HG03045 (cell line): ENCODE measurements at regions not wholly inside any gene's neighbourhood (a gene's known extent, or its start where the extent isn't known, plus 50 kb on each side); places are given as distances from the start of the nearest gene placed in this dataset.

Experiments used
- ATAC-seq: cut with Tn5 transposase; IDR thresholded peaks from one replicate; pipeline ENCODE4 v1.9.1; 2021; ENCODE audit warnings: mild to moderate bottlenecking, moderate library complexity; ENCODE audit not compliant: unreplicated experiment

DNA sequence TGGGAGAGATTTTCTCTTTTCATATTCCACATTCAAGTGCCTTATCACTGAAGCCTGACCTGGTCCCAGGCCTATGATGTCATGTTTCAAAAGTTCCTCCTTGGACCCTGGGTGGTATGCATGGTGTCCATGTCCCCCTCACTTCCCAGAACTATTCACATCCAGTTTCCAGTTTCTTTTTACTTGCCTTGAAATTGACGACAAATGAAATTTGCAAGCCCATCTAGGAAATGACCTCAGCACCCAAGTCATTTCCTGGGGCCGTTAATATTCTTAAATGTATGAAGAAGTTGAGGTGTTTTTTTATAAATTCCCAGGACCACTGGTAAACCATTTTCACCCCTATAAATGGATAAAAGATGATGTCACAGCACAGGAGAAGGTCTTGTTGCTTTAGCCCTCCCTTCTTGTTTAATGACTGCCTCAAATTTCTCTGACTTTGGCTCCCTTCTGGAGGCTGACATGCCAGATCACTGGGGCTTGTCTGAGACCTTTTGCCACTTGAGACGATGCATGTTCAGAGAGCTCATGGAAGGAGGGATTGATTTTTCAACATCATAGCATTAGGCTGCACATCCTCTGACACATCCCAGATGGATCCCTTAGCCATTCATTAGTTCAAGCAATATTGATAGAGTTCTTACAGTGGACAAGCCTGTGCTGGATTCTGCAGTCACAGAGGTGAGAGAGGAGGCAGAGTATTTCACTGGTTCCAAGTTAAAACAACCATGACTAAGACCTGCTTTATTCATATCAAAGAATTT is 221.3 kb downstream of the PLPP3 start:
- ATAC-seq, result no peak

- no peak for ATAC-seq
Measured at GRCh38 chr1:56356376-56356990, 222.9 kb downstream of the PLPP3 start.

GRCh38 chr1:56355918-56356317 is 223.4 kb downstream of the PLPP3 start:
- ATAC-seq, result no peak

DNA sequence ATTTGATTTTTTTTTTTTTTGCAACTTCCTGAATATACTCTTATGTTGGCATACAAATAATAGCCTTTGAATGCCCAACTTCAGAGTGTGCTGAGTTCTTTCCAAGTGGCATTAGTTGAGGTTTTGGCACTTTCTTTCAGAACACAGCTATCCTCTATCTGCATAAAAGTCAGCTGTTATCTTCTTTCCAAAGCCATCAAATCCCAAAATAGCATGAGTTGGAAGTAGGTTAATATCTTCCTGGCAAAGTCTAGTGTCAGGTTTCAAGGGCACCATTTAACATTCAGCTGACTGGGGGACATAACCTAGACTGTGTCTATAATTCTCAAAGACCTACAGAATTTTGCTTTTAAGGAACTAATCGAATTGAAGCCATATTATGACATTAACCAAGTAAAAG is 223.9 kb downstream of the PLPP3 start:
- ATAC-seq, result no peak

DNA sequence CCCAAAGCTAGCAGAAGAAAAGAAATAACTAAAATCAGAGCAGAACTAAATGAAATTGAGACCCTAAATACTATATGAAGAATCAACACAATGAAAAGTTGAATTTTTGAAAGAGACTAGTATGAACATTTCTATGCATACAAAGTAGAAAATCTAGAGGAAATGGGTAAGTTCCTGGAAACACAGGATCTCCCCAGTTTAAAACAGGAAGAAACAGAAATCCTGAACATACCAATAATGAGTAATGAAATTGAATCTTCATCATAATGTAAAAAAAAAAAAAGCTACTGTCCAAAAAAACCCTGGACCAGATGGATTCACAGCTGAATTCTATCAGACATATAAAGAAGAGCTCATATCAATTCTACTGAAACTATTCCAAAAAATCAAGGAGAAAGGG is 233.5 kb downstream of the PLPP3 start:
- ATAC-seq, result no peak

DNA sequence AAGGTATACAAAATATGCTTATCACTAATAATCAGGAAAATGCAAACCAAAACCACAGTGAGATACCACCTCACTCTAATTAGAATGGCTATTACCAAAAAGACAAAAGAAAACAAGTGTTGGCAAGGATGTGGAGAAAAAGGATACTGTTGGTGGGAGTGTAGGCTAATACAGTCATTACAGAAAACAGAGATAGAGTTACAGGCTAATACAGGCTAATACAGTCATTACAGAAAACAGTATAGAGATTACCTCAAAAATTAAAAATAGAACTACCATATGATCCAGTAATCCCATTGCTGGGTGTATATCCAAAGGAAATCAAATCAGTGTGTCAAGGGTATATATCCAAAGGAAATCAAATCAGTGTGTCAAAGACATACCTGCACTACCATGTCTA is 238.4 kb downstream of the PLPP3 start:
- ATAC-seq, result no peak

DNA sequence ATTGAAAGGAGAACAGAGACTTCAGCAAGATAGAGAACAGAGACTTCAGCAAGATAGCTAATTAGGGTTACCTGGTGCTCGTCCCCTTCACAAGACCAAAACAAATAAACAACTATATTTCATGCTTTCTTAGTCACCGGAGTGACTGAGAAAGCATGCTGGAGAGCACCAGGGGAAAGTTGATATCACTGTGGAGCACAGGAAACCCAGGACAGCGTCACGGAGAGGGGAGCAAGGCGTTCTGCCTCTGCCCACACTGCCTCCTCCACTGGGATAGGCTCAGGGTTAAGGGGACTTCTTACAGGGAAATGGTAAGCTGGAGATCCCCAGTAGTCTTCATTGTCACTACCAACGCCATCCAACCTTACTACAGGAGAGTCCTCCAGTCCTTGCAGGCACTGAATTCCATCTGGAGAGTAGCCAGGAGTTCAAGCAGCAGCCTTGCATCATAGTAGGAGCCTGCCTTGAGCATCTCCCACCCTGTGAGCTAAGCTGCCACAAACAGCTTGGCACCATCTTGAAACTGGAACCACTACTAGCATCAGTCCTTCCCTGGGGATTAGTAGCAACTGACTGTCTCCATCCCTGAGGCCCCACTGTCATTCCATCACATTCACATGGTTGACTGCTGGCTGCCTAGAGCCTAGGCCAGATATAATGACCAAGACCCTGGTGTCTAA is 239.4 kb downstream of the PLPP3 start:
- no peak for ATAC-seq

DNA sequence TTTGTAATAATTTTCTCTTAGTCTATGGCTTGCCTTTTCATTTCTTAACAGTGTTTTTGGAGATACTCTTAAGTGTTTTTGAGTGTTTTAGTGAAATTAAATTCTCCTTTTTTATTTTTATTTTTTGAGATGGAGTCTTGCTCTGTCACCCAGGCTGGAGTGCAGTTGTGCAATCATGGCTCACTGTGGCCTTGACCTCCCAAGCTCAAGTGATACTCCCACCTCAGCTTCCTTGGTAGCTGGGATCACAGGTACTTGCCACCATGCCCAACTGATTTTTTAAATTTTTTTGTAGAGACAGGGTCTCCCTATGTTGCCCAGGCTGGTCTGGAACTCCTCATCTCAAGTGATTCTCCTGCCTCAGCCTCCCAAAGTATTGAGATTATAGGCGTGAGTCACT is 240.3 kb downstream of the PLPP3 start:
- ATAC-seq, result no peak

DNA sequence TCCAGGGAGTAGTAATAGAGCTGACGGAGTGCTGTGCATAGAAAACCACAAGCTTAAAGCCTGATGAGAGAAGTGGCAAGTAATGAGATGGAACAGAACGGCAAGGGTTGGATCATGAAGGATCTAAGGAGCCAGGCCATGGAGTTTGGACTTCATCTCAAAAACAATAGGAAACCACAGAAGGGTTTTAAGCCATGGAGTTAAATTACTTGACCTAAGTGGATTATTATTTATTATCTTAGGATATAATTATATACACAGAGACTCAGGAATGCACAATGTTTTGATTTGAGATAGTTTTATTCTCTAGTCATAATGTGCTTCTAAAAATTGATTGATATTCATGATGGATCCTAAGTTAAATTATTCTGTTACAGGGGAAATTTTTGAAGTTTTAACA is 242.4 kb downstream of the PLPP3 start:
- ATAC-seq, result no peak

- no peak for ATAC-seq
Measured at GRCh38 chr1:56335394-56335793, 244.0 kb downstream of the PLPP3 start.

DNA sequence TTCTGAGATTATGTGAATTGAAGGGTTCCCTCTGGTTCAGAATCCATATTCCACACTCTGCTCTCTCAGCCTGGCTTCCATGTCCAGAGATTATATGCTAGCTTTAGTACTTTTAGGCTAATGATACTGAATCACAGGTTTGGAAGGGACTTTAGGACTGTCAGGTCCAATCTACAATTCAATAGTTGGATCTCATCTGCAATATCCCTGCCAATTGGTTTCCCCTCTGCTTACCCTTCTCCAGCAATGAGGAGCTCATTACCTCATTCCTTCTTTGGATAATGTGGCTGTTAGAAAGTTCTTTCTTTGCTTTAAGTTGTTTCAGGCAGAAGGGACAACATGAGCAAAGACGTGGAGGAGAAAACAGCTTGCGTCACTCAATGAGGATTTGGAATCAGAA is 245.3 kb downstream of the PLPP3 start:
- no peak for ATAC-seq

DNA sequence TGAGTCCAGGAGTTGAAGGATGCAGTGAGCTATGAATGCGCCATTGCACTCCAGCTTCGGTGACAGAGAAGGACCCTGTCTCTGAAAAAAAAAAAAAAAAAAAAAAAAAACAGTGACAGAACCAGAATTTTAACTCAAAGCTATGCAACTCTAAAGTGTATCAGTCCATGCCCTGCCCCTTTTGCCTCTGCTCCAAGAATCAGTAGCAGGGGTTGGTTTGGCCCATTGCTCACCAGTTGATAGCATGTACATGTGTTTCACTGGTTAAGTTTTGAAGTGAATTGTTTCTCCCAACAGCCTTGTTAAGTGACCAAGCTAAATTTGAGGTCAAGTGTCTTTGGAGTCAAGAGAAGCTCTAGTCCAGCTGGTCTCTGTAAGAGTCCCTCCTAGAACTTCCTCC is 245.9 kb downstream of the PLPP3 start:
- no peak for ATAC-seq

DNA sequence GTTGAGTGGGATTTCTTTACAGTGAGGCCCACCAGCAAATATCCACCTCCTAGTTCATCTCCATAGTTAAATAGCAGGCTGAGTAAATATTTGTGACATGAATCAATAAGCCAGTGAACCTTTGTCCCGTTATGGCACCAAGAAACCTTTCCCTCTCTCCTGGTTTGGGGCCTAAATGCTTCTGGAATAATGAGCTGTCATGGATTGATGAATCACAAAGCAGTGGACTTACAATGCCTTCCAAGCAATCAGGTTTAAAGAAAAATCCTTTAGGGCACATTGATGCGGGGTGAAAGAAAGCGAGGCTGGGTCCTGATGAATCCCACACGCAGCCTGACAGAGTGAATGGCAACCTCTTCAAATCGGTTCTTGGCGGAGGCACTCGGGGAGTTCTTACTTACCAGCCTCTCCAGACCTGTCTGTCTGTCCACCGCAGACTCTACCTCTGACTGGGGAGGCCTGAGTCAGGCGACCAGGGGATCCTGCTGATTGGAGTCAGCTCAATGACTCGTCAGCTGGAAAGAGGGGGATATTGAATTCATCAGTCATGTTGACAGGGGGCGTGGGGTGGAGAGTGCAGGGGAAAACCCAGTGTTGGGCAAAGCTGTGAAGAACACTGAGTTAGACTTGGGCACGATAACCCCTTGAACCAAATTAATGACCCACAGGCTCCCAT is 247.3 kb downstream of the PLPP3 start:
- no peak for ATAC-seq

- no peak for ATAC-seq
Measured at GRCh38 chr1:56331207-56331891, 248.0 kb downstream of the PLPP3 start.

DNA sequence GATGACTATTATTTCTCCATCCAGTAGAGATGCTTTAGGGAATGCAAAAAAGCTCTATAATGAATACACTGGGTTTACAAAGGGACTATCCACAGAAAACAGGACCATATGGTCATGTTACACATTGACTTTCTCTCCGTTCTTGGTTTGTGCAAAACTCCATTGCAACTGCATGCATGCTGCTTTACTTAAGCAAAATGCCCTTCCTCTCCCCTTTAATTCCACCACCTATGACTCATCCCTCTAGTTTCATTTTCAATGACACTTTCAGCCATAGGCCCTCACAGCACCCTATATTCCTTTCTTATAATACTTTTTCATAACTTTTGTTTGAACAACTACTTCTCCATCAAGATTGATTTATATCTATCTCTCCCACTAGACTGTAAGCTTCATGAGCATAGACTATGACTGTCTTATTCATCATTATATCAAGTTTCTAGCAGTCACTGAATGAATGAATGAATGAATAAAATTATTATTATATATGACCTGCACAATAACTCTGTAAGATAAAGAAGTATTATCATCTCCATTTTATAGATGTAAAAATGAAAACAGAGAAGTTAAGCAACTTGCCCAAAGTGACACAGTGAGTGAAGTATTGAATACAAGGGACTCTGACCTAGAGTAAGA is 248.9 kb downstream of the PLPP3 start:
- peak; percentile 84 for ATAC-seq

GRCh38 chr1:56329970-56330369 is 249.4 kb downstream of the PLPP3 start:
- no peak for ATAC-seq

DNA sequence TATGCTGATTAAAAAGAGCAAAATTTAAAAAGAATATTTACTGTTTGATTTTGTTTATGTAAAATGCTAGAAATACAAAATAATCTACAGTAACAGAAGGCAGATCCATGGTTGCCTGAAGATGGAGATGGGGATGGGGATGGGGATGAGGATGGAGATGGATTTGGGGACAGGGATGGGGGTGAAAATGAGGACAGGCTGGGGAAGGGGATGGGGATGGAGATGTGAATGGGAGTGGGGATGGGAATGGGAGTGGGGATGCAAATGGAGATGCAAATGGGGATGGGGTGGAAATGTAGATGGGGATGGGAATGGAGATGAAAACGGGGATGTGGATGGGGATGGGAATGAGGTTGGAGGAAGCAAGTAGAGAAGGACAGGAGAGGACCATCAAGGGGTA is 252.2 kb downstream of the PLPP3 start:
- no peak for ATAC-seq

GRCh38 chr1:56326056-56326455 is 253.3 kb downstream of the PLPP3 start:
- no peak for ATAC-seq

GRCh38 chr1:56324504-56324903 is 254.9 kb downstream of the PLPP3 start:
- no peak for ATAC-seq

DNA sequence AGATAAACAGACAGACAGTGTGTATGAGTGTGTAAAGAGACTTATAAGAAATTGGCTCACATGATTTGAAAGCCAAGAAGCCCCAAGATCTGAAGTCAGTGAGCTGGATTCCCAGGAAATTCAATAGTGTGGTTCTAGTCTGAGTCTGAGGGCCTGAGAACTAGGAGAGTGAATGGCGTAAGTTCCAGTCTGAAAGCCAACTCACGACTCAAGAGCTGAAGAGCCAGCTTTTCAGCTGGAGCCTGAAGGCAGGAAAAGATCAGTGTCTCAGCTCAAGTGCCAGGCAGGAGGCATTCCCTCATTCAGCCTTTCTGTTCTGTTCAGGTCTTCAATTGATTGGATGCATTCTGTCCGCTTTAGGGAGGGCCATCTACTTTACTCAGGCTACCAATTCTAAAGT is 257.2 kb downstream of the PLPP3 start:
- no peak for ATAC-seq

- ATAC-seq, result no peak
Measured at GRCh38 chr1:56321150-56321490, 258.2 kb downstream of the PLPP3 start.
